ENCODE measurements at regions not wholly inside any gene's neighbourhood (a gene's known extent, or its start where the extent isn't known, plus 50 kb on each side); places are given as distances from the start of the nearest gene placed in this dataset.
"Not testable (repeated sequence)": the region's sequence is repeated elsewhere in the genome, so short reads cannot be mapped to it uniquely, and the experiment has no call there.

DNA sequence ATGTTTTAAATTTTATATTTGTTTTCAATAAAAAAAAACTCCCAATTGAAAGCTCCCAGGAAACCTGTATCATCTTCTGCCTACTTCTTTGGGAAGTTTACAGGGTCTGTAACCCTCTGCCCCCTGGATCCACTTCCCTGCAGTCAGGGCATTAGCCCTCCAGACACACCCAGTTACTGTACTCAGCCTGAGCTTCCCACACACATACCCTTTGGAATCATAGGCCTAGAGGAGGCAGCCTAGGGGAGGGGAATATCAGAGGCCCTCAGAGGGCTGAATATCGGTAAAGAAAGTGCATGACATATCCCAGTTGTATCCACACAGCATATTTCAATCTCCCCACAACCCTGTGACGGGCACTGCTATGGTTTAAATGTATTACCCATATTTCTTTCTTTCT, 56.2 kb upstream of the TFPI start:
- DNase-seq, result not testable (repeated sequence)

GRCh38 chr2:187612857-187613256, 58.6 kb upstream of the TFPI start:
- DNase-seq, result no peak

GRCh38 chr2:187614756-187615155, 60.5 kb upstream of the TFPI start:
- DNase-seq, result no peak

DNA sequence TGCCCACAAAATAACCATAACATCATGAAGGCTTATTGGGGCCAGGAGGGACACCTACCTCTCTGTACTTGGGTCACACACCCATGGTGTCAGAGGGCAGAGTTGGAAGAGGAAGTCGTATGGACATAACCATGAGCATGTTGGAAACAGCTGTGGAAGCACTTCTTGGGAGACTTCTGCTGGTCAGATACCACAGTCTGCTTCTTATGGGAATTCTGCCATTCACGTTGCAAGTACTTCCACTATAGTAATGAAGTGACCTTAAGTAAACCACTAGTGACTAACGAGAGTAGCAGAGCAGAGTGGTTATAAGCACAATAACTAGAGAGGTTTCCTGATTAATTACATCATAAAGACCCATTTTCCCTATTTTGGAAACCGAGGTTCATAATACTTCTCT, 61.1 kb upstream of the TFPI start:
- no peak for DNase-seq

- no peak for DNase-seq
These were observed 61.7 kb upstream of the TFPI start for GRCh38 chr2:187615902-187616301.

DNA sequence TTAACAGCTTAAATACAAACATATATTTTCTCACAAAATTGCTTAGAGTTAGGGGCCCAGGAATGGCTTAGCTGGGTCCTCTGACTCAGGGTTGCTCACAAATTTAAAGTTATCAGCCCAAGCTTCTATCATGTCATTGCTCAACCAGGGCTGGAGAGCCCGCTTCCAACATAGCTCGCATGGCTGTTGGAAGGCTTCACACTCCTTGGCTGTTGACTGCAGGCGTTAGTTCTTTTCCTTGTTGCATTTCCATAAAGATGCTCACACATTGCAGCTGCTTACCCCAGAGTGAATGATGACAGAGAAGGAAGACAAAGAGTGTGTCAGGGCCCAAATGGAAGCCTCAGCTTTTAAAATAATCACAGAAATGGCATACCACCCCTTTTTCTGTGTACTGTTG, 62.9 kb upstream of the TFPI start:
- DNase-seq, result no peak

DNA sequence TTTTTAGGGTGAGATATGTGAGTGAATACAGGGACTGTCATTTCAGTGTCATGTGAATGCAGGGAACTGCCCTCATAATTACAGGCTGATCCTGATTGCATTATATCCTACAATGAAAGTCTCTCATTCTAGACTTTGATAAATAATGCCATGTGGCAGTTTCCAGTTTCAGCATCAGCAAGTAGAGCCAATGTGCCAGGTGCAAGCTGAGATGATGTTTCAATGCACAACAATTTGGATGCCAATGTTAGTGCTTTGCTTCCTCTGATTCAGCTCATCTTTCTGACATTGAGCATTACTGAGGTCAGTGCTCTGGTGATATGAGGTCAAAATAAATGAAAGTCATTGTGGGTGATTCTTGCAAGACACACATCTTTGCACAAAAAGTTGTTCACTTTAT, 63.7 kb upstream of the TFPI start:
- no peak for DNase-seq

DNA sequence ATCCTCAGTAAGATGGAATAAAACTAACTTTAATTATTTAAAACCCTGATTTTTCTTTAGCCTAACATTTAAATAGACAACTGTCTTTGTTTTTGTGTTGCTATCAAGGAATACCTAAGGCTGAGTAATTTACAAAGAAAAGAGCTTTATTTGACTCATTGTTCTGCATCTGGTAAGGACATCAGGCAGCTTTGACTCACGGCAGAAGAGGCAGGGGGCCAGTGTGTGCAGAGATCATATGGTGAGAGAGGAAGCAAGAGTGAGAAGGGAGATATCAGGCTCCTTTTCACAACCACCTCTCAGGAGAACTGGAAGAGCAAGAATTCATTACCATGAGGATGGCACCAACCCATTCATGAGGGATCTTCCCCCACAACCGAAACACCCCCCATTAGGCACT, 64.6 kb upstream of the TFPI start:
- peak; percentile 12 for DNase-seq

- DNase-seq, result no peak
These were observed 72.9 kb upstream of the TFPI start for GRCh38 chr2:187627153-187627552.

DNA sequence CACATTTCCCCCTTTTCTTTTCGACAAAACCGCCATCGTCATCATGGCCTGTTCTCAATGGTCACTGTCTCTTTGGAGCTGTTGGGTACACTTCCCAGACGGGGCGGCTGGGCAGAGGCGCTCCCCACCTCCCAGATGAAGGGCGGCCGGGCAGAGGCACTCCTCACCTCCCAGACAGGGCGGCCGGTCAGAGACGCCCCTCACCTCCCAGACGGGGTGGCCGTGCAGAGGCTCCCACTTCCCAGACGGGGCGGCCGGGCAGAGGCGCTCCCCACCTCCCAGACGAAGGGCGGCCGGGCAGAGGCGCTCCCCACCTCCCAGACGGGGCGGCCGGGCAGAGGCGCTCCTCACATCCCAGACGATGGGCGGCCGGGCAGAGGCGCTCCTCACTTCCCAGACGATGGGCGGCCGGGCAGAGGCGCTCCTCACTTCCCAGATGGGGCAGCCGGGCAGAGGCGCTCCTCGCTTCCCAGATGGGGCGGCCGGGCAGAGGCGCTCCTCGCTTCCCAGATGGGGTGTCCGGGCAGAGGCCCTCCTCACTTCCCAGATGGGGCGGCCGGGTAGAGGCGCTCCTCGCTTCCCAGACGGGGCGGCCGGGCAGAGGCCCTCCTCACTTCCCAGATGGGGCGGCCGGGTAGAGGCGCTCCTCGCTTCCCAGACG, 82.6 kb upstream of the TFPI start:
- DNase-seq, result not testable (repeated sequence)

- not testable (repeated sequence) for DNase-seq
These were observed 83.1 kb upstream of the TFPI start for GRCh38 chr2:187637392-187637740.

GRCh38 chr2:187637771-187638170, 83.5 kb upstream of the TFPI start:
- not testable (repeated sequence) for DNase-seq

DNA sequence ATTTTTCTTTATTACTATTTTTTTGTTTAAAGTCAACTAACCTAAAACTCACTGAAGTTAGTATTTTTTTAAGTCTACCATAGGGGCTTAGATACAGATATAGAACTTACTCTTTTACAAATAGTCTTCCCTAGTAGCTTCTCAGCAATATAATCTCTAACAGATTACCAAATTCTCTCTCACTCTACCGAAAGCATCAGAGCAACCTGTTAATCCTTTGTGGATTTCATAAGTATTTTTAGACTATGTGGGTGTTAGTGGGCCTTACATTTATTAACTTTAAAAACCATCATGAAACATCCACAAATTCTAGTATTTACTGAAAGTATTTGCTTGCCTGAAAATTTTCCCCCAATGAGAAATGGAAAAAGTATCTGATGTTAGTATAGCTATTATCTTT, 84.6 kb upstream of the TFPI start:
- no peak for DNase-seq

- no peak for DNase-seq
These were observed 86.8 kb upstream of the TFPI start for GRCh38 chr2:187640926-187641510.

DNA sequence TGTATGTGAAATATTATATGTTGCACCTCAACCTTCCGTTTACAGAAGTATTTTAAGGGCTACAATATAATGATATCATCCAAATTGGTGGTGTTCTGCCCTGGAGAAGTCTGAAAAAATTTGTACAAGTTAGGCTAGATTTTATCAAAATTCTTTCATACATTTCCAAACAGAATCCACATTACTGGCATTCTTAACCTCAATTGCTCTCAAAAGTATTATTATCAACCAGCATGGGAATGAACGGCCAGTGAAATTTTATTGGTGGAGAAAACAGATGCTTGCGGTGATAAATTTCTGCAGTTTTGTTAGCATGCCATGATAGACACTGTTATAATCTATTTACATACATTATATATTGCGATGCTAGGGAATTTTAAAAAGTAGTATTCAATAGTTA, 88.3 kb upstream of the TFPI start:
- no peak for DNase-seq

DNA sequence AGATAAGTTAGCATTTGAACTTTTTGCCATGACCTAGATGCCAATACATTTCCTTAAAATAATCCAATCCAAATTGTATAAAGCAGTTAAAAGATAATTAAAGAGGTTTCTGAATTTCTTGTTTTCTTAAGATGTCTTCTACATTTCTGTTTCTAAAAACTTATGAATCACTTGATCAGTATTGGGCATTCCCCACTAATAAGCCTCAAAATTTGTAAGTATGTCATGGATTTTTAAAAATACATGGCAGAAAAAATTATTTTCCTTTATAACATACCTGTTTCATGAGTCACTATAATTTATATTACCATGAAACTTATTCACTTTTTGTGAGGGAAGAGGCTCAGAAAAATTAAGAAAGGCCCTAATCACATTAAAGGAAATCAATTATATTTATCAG, 90.3 kb upstream of the TFPI start:
- no peak for DNase-seq

DNA sequence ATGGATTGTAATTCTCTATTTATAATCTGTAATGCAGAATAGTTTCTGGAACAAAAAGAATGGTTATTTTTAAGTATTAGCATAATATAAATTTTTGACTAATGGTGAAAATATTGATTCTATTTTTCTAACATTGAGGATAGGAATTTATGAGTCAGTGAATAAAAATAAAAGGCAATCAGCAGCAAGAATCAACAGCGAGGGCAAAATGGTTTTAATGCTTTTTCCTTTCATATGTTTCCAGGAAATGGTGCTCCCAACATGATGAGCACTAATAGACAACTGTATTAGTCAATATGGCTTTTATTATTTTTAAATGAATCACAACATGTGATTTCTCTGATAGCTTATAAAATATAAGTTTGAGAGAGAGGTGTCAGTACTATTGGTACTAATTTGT, 90.7 kb upstream of the TFPI start:
- no peak for DNase-seq

DNA sequence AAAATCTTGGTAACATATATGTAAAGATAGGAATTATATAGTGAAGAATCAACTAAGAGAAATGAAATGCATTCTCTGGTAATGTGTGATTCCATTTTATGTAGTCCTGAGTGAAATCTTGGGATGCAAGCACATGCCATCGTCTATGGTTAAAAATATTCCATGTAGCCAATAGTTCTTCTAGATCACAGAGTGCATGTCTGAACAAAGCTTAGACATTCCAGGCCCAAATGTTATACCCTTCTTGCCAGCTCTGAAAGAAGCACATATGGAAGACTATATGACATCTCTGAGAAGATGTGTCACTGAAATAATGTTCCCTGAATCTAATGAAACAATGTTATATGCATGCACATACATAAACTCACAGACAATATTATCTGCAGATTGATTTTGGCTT, 92.3 kb upstream of the TFPI start:
- DNase-seq, result no peak

- DNase-seq, result no peak
These were observed 100.3 kb upstream of the TFPI start for GRCh38 chr2:187654535-187654934.

- DNase-seq, result no peak
These were observed 100.8 kb upstream of the TFPI start for GRCh38 chr2:187655001-187655400.

DNA sequence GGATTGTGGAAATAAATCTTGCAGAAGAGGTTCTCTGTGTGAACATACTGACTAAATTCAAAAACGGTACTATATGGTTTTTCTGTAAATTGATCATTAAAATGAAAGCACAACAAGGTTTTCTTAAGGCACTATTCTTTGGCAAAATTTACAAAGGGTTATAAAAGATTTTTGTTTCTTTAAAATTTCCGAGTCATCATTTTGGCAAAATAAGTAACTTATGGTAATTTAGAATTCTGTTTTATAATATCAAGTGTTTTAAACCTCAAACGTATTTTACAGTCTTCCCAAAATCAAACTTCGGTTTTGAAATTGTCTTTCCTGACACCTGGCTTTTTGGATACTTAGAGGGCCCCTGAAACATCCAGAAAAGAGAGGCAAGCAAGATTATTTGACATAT, 101.9 kb upstream of the TFPI start:
- DNase-seq, result no peak

DNA sequence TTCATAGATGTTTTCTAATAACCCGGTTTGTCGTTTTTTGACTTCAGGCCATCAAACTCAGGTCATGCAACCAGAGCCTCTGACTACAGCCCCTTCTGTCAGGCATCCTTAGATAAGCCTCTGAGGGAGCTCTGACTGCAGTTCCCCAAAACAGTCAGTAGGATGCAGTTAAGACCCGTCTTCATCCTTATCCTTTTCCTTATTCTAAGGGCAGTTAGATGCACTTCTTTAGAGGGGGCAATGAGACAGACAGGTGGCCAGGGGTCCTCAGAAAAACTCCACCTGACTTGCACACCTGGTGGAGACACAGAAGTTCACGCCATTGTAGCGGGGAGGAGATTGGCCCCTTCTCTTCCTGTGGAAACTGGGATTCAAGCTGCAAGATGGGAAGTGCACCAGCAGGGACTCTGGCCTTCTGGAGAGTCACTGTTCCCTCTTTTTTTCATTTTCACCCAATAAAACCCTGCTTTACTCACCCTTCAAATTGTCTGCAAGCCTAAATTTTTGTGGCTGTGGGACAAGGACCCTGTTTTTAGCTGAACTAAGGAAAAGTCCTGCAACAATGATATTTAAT, 104.8 kb upstream of the TFPI start:
- no peak for DNase-seq

DNA sequence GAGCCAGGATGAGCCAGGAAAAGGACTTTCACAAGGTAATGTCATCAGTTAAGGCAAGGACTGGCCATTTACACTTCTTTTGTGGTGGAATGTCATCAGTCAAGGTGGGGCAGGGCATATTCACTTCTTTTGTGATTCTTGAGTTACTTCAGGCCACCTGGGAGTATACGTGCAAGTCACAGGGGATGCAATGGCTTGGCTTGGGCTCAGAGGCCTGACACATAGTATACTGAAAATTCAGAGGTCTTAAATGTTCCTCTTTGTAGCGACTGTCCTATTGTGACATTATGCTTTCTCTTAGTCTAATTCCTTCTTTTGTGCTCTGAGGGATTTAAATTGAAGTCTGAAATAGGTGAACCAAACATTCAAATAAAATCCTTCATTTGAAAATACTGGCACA, 121.8 kb upstream of the TFPI start:
- not testable (repeated sequence) for DNase-seq

DNA sequence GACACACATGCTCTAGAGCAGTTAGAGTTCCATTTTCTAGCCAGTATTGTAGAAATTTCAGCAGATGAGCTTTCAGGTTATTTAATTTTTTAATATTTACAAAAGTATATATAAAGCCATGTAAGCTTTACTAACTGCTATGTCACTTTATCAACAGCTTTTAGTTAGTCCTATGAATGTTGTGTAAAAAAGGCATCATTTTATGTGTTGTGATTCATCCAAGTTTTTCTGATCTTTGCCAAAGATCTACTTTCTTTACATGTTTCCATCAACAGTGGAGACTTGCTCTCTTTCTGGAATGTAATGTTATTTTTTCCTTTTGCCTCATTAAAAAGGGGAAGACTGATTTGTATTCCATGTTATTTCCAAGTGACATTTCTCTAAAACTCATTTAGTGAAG, 125.2 kb upstream of the TFPI start:
- no peak for DNase-seq
